Uterus (tissue), 2 donors: ENCODE measurements at regions not wholly inside any gene's neighbourhood (a gene's known extent, or its start where the extent isn't known, plus 50 kb on each side); places are given as distances from the start of the nearest gene placed in this dataset.

ENCODE experiments used
- CTCF ChIP-seq, 4 experiments: fragments of 200-600 bp in 2 of 4; fragments of 450-650 bp in 2 of 4; sonication (generic) in 2 of 4; IDR thresholded peaks; one replicate each; pipeline ENCODE4 v1.5.1; 2016 to 2019; ENCODE audit warnings: antibody characterized with exemption in 4 of 4, mild to moderate bottlenecking in 2 of 4, moderate library complexity in 1 of 4
- POLR2A ChIP-seq, 2 donors: fragments of 450-650 bp; IDR thresholded peaks; one replicate each; pipeline ENCODE4 v1.6.1; 2016; ENCODE audit warnings: antibody characterized with exemption in 2 of 2, mild to moderate bottlenecking in 1 of 2, moderate library complexity in 1 of 2

GRCh38 chr2:176585791-176586190, 316.5 kb downstream of the MTX2 start:
- TF ChIP-seq CTCF (IDR thresholded peaks at IDR 0.05) = no peak
- TF ChIP-seq POLR2A (IDR thresholded peaks at IDR 0.05) = no peak
